ENCODE measurements at regions not wholly inside any gene's neighbourhood (a gene's known extent, or its start where the extent isn't known, plus 50 kb on each side); places are given as distances from the start of the nearest gene placed in this dataset.

GRCh38 chr5:20446121-20446520 is 458.1 kb upstream of the CDH18 start:
- DNase-seq: no peak
- H3K27me3 Mint-ChIP-seq: no peaks in the 10 kb centered on the region
- no peaks in the 10 kb centered on the region for H3K9me3 ChIP-seq (ENCODE audit: control insufficient read depth in 1 of 2, low read length in 2 of 2)
- no peaks in the 10 kb centered on the region for H3K36me3 ChIP-seq (ENCODE audit: insufficient read depth, low read length)
- H3K4me1 ChIP-seq (ENCODE audit: insufficient read depth, low read length): no peaks in the 10 kb centered on the region
- no peak overlapping the region for H3K4me3 Mint-ChIP-seq
- no peak overlapping the region for H3K27ac ChIP-seq (ENCODE audit: low read depth, low read length)
- no peak overlapping the region for H3K27ac Mint-ChIP-seq
- H3K36me3 Mint-ChIP-seq: no peaks in the 10 kb centered on the region
- intact Hi-C loops (cut with micrococcal nuclease): no loop called here
- POLR2A ChIA-PET (ENCODE audit: partially characterized antibody): no interaction called here
- peaks cover 0 to 23% (median 10%) of the 10 kb centered on the region in 8 donors for H3K9me3 Mint-ChIP-seq
- no peak overlapping the region for H3K4me3 ChIP-seq (ENCODE audit: low read length in 2 of 2)
- H3K27me3 ChIP-seq (ENCODE audit: insufficient read depth, low read length): no peaks in the 10 kb centered on the region
- CTCF ChIA-PET (ENCODE audit: partially characterized antibody): no interaction called here
- H3K4me1 Mint-ChIP-seq: no peaks in the 10 kb centered on the region

GRCh38 chr5:20445326-20445860 is 457.4 kb upstream of the CDH18 start:
- no peak overlapping the region for H3K4me3 Mint-ChIP-seq
- no peaks in the 10 kb centered on the region for H3K9me3 ChIP-seq (ENCODE audit: control insufficient read depth in 1 of 2, low read length in 2 of 2)
- no peaks in the 10 kb centered on the region for H3K27me3 Mint-ChIP-seq
- no peak overlapping the region for H3K27ac ChIP-seq (ENCODE audit: low read depth, low read length)
- H3K4me1 ChIP-seq (ENCODE audit: insufficient read depth, low read length): no peaks in the 10 kb centered on the region
- H3K4me1 Mint-ChIP-seq: no peaks in the 10 kb centered on the region
- no peaks in the 10 kb centered on the region for H3K36me3 Mint-ChIP-seq
- CTCF ChIA-PET (ENCODE audit: partially characterized antibody): no interaction called here
- no peak overlapping the region for H3K4me3 ChIP-seq (ENCODE audit: low read length in 2 of 2)
- no peak overlapping the region for H3K27ac Mint-ChIP-seq
- no peaks in the 10 kb centered on the region for H3K36me3 ChIP-seq (ENCODE audit: insufficient read depth, low read length)
- peaks cover 0 to 22% (median 10%) of the 10 kb centered on the region in 8 donors for H3K9me3 Mint-ChIP-seq
- no peaks in the 10 kb centered on the region for H3K27me3 ChIP-seq (ENCODE audit: insufficient read depth, low read length)
- POLR2A ChIA-PET (ENCODE audit: partially characterized antibody): no interaction called here
- no peak for DNase-seq
- intact Hi-C loops (cut with micrococcal nuclease): no loop called here

- Histone ChIP-seq H3K27ac (ENCODE audit: low read depth, low read length) (no peak overlapping the region), H3K27me3 (ENCODE audit: insufficient read depth, low read length) (no peaks in the 10 kb centered on the region), H3K4me1 (ENCODE audit: insufficient read depth, low read length) (no peaks in the 10 kb centered on the region), H3K36me3 (ENCODE audit: insufficient read depth, low read length) (no peaks in the 10 kb centered on the region), H3K9me3 (ENCODE audit: control insufficient read depth in 1 of 2, low read length in 2 of 2) (no peaks in the 10 kb centered on the region), H3K4me3 (ENCODE audit: low read length in 2 of 2) (no peak overlapping the region)
- no peaks in the 10 kb centered on the region for H3K36me3 Mint-ChIP-seq
- intact Hi-C loops (cut with micrococcal nuclease): no loop called here
- H3K9me3 Mint-ChIP-seq: peaks cover 0 to 10% (median 2%) of the 10 kb centered on the region in 8 donors
- H3K27me3 Mint-ChIP-seq: no peaks in the 10 kb centered on the region
- DNase-seq: no peak
- no peak overlapping the region for H3K4me3 Mint-ChIP-seq
- ChIA-PET POLR2A (ENCODE audit: partially characterized antibody) (no interaction called here), CTCF (ENCODE audit: partially characterized antibody) (no interaction called here)
- no peak overlapping the region for H3K27ac Mint-ChIP-seq
- H3K4me1 Mint-ChIP-seq: no peaks in the 10 kb centered on the region
Observed at GRCh38 chr5:20434786-20435185, 446.8 kb upstream of the CDH18 start.

- Mint-ChIP-seq H3K9me3 (peaks cover 0 to 28% (median 9%) of the 10 kb centered on the region in 8 donors), H3K4me3 (no peak overlapping the region), H3K4me1 (no peaks in the 10 kb centered on the region), H3K27me3 (no peaks in the 10 kb centered on the region), H3K27ac (no peak overlapping the region), H3K36me3 (no peaks in the 10 kb centered on the region)
- intact Hi-C loops (cut with micrococcal nuclease): no loop called here
- no peaks in the 10 kb centered on the region for H3K4me1 ChIP-seq (ENCODE audit: insufficient read depth, low read length)
- POLR2A ChIA-PET (ENCODE audit: partially characterized antibody): no interaction called here
- no peak overlapping the region for H3K4me3 ChIP-seq (ENCODE audit: low read length in 2 of 2)
- DNase-seq: no peak
- CTCF ChIA-PET (ENCODE audit: partially characterized antibody): no interaction called here
- H3K9me3 ChIP-seq (ENCODE audit: control insufficient read depth in 1 of 2, low read length in 2 of 2): no peaks in the 10 kb centered on the region
- H3K36me3 ChIP-seq (ENCODE audit: insufficient read depth, low read length): no peaks in the 10 kb centered on the region
- no peak overlapping the region for H3K27ac ChIP-seq (ENCODE audit: low read depth, low read length)
- H3K27me3 ChIP-seq (ENCODE audit: insufficient read depth, low read length): no peaks in the 10 kb centered on the region
Observed at GRCh38 chr5:20420991-20421595, 433.1 kb upstream of the CDH18 start.

Data from CD4-positive, alpha-beta memory T cell (primary cell).